Right cardiac atrium (tissue), 5 donors: ENCODE measurements at regions not wholly inside any gene's neighbourhood (a gene's known extent, or its start where the extent isn't known, plus 50 kb on each side); places are given as distances from the start of the nearest gene placed in this dataset.
"Not testable (repeated sequence)": the region's sequence is repeated elsewhere in the genome, so short reads cannot be mapped to it uniquely, and the experiment has no call there.

Source experiments
- ATAC-seq, 2 donors: fragments of 200-7000 bp; cut with Tn5 transposase; one replicate each; pipeline versions ENCODE4 v1.8.0 to v1.9.1; 2020; ENCODE audit warnings: moderate library complexity in 2 of 2, mild to moderate bottlenecking in 1 of 2
- DNase-seq, 3 donors: peaks; one replicate each; pipeline ENCODE4 v3.0.0-alpha.2; 2020
- H3K27ac ChIP-seq: one replicate; pipeline ENCODE4 v1.5.1; 2013; ENCODE audit warnings: mild to moderate bottlenecking, low read length, control low read depth, moderate library complexity
- H3K27me3 ChIP-seq: one replicate; pipeline ENCODE4 v1.6.1; 2013; ENCODE audit not compliant: control insufficient read depth, insufficient read depth
- H3K4me1 ChIP-seq: one replicate; pipeline ENCODE4 v1.6.1; 2013; ENCODE audit warnings: low read length; ENCODE audit not compliant: control insufficient read depth, insufficient read depth
- H3K4me3 ChIP-seq: one replicate; pipeline ENCODE4 v1.5.1; 2013; ENCODE audit warnings: low read length, control low read depth
- H3K9me3 ChIP-seq: one replicate; pipeline ENCODE4 v1.6.1; 2013; ENCODE audit warnings: low read length; ENCODE audit not compliant: control insufficient read depth
- WGBS: extraction: QIAGEN DNeasy Blood & Tissue Kit; methylation state at CpG from one replicate; pipeline ENCODE4 v1.1.7; 2013; 5-methylcytosine and 5-hydroxymethylcytosine counted together
- intact Hi-C, 4 donors: fragments of 100-400 bp; cut with DNase I; formaldehyde crosslinking; loops; one replicate each; pipeline versions ENCODE4 v1.11.0 to v1.14.0; 2022 to 2023
- donor health status: healthy with polysubstance abuse.
- donor health status: DM: no; HTN: yes; CAD: no.
- donor health status: DM: no; HTN: no; CAD: no.
- donor health status: DM: no; HTN: yes; CAD: no; lungs with severe emphysema.
- donor health status: DM: yes; HTN: yes; CAD: no.

DNA sequence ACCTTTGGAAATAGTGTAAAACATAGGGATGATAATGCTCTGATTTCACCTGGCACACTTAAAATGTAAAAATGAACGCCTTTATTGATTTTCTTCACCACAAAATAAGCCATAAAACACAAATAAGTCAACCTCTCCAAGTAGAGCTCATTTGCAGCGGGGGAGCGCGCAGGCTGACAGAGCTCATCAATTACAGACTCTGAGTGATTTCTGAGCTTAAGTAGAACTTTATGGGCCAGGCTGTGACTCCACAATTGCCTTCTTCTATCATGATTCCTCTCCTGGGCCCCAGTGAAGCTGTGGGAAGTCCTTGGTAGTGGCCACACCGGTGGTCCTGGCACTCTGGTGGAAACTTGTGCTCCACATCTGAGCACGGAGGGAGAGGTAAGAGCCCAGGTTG, 789.0 kb upstream of the RAB6C start:
- WGBS = 94% methylated on average over 6 of the region's 6 CpGs
- intact Hi-C loops = no loop called here
- no peak for ATAC-seq

DNA sequence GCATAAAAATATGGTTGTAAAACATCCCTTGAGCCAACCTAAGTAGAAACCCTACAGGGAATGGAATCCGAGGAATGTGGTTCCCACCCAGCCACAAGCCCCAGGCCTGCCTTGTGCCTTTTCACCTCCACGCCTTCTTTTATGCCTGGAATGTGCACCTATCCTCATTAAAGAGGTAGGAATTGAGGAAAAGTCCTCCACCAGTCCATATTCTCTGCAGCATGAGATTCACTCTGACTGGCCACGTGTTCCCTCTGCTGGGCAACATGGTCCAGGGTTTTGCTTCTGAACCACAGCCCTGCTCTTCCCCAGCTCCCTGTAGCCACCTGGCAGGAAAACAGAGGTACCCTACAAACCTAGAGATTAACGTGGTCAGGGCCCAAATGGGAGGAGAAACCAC, 787.9 kb upstream of the RAB6C start:
- no peak for ATAC-seq
- H3K27ac ChIP-seq = no peak overlapping the region
- intact Hi-C loops = no loop called here

More for the DNA sequence above, 789.0 kb upstream of the RAB6C start:
- no peaks in the 10 kb centered on the region for H3K27me3 ChIP-seq
- H3K9me3 ChIP-seq = no peaks in the 10 kb centered on the region
- H3K4me1 ChIP-seq = no peaks in the 10 kb centered on the region
- DNase-seq = no peak
- no peak overlapping the region for H3K4me3 ChIP-seq
- H3K27ac ChIP-seq = no peak overlapping the region

GRCh38 chr2:129192117-129192516, 787.3 kb upstream of the RAB6C start:
- intact Hi-C loops = no loop called here
- DNase-seq = no peak
- Histone ChIP-seq H3K9me3 (no peaks in the 10 kb centered on the region), H3K27ac (no peak overlapping the region), H3K4me3 (no peak overlapping the region), H3K27me3 (no peaks in the 10 kb centered on the region), H3K4me1 (no peaks in the 10 kb centered on the region)
- WGBS = 90% methylated on average over 5 of the region's 5 CpGs
- ATAC-seq = no peak

More for the DNA sequence above, 787.9 kb upstream of the RAB6C start:
- Histone ChIP-seq H3K4me1 (no peaks in the 10 kb centered on the region), H3K4me3 (no peak overlapping the region), H3K9me3 (no peaks in the 10 kb centered on the region), H3K27me3 (no peaks in the 10 kb centered on the region)
- WGBS = 72% methylated on average over 4 of the region's 4 CpGs
- no peak for DNase-seq

- DNase-seq = no peak
- no peaks in the 10 kb centered on the region for H3K4me1 ChIP-seq
- H3K27ac ChIP-seq = no peak overlapping the region
- H3K4me3 ChIP-seq = no peak overlapping the region
- no peaks in the 10 kb centered on the region for H3K9me3 ChIP-seq
- ATAC-seq = no peak
- intact Hi-C loops = no loop called here
- 81% methylated on average over 8 of the region's 8 CpGs for WGBS
- H3K27me3 ChIP-seq = no peaks in the 10 kb centered on the region
Measured at GRCh38 chr2:129192841-129193253, 786.6 kb upstream of the RAB6C start.

DNA sequence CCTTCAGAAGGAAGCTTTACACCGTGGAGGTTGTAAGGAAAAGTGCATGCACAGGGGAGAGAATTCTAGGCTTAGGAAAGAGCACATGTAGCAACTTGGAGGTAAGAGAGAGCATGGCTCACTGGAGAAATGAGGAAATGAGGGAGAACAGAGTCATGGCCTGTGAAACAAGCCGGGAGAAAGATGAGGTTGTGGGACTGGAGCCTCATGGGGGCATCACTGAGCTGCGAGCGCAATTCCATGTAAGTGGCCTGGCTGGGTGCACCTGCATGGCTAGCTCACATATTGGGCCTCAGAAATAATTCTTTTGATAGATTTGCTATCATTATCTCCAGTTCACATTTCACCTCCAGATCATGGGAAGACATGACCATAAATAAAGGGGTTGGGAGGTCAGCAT, 785.5 kb upstream of the RAB6C start:
- 56% methylated on average over 4 of the region's 4 CpGs for WGBS
- Histone ChIP-seq H3K27ac (no peak overlapping the region), H3K4me1 (no peaks in the 10 kb centered on the region), H3K4me3 (no peak overlapping the region), H3K27me3 (no peaks in the 10 kb centered on the region), H3K9me3 (no peaks in the 10 kb centered on the region)
- ATAC-seq (no peak), DNase-seq (no peak)
- intact Hi-C loops = no loop called here

- ATAC-seq (no peak), DNase-seq (no peak)
- 87% methylated on average over 5 of the region's 5 CpGs for WGBS
Measured at GRCh38 chr2:129199501-129199900, 780.0 kb upstream of the RAB6C start.

DNA sequence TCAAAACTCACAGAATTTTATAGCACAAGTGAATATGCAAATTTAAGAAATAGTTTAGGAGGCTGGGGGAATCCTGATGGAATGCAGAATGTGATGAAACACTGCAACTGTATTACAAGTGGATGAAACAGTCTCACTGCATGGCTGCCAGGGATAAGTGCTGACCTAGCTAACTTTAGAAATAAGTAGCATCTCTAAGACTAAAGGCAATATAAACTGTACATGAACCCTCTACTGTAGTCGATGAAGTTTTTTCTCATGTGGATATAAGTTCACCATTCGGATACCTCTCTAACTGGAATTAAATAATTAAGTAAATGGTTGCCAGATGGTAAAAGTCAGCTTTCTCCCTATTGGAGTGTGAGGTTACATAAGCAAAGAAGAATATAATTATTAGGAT, 777.8 kb upstream of the RAB6C start:
- Histone ChIP-seq H3K4me1 (no peaks in the 10 kb centered on the region), H3K27ac (no peak overlapping the region), H3K27me3 (no peaks in the 10 kb centered on the region), H3K9me3 (no peaks in the 10 kb centered on the region), H3K4me3 (no peak overlapping the region)
- ATAC-seq = no peak
- DNase-seq = no peak
- intact Hi-C loops = no loop called here
- WGBS = 63% methylated on average over 2 of the region's 2 CpGs

More at GRCh38 chr2:129199501-129199900, 780.0 kb upstream of the RAB6C start:
- Histone ChIP-seq H3K4me3 (no peak overlapping the region), H3K4me1 (no peaks in the 10 kb centered on the region), H3K27ac (no peak overlapping the region), H3K9me3 (no peaks in the 10 kb centered on the region), H3K27me3 (no peaks in the 10 kb centered on the region)
- intact Hi-C loops = no loop called here

DNA sequence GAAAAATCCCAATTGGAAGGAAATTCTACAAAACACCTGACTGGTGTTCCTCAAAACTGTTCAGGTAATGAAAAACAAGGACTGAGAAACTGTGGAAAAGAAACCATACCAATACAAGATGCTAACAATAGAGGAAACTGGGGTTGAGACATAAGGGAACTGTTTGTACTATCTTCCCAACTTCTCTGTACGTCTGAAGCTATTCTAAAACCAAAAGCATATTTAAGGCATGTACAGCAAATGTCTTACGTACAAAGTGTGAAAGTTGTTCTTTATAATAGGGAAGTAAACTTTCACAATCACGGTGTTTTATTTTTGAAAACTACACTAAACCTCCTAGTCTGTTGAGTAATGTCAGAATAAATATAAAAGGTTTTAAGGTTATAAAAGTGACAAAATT, 776.1 kb upstream of the RAB6C start:
- no peaks in the 10 kb centered on the region for H3K9me3 ChIP-seq
- ATAC-seq (no peak), DNase-seq (no peak)
- H3K27me3 ChIP-seq = no peaks in the 10 kb centered on the region
- intact Hi-C loops = no loop called here
- 60% methylated on average over 3 of the region's 3 CpGs for WGBS
- H3K27ac ChIP-seq = no peak overlapping the region
- H3K4me3 ChIP-seq = no peak overlapping the region
- H3K4me1 ChIP-seq = no peaks in the 10 kb centered on the region

DNA sequence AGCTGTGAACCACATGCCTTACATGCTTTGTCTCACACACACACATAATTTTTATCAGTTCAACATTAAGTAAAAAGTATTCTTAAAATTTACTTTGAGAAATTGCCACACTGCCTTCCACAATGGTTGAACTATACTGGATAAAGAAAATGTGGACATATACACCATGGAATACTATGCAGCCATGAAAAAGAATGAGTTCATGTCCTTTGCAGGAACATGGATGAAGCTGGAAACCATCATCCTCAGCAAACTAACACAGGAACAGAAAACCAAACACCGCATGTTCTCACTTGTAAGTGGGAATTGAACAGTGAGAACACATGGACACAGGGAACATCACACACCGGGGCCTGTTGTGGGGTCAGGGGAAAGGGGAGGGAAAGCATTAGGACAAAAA, 774.9 kb upstream of the RAB6C start:
- H3K4me3 ChIP-seq, H3K9me3 ChIP-seq, H3K27me3 ChIP-seq, DNase-seq, H3K4me1 ChIP-seq, H3K27ac ChIP-seq, intact Hi-C loops, ATAC-seq: not testable (repeated sequence)
- WGBS = 97% methylated on average over 2 of the region's 2 CpGs

GRCh38 chr2:129205176-129205575, 774.3 kb upstream of the RAB6C start:
- Histone ChIP-seq H3K4me3 (no peak overlapping the region), H3K27me3 (no peaks in the 10 kb centered on the region), H3K27ac (no peak overlapping the region), H3K4me1 (no peaks in the 10 kb centered on the region), H3K9me3 (no peaks in the 10 kb centered on the region)
- intact Hi-C loops = no loop called here
- DNase-seq (no peak), ATAC-seq (no peak)
- WGBS = 41% methylated on average over 1 of the region's 1 CpG

DNA sequence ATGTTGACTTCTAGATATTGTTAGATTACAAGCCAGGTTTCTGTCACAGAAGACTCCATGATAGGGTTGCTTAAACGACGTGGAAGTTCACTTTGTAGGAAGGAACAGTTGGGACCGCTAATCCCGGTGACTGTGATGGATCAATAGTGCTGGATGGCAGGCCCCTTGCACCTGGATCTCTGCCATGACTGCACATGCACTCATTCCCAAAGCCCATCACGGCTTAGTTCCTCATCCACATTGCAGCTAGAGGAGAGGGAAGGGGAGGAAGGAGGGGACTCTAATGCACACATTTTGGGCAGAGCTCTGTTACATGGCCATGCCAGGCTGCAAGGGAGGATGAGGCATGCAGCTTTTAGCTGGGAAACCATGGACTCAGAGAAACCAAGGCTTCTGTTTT, 773.7 kb upstream of the RAB6C start:
- 66% methylated on average over 5 of the region's 5 CpGs for WGBS

DNA sequence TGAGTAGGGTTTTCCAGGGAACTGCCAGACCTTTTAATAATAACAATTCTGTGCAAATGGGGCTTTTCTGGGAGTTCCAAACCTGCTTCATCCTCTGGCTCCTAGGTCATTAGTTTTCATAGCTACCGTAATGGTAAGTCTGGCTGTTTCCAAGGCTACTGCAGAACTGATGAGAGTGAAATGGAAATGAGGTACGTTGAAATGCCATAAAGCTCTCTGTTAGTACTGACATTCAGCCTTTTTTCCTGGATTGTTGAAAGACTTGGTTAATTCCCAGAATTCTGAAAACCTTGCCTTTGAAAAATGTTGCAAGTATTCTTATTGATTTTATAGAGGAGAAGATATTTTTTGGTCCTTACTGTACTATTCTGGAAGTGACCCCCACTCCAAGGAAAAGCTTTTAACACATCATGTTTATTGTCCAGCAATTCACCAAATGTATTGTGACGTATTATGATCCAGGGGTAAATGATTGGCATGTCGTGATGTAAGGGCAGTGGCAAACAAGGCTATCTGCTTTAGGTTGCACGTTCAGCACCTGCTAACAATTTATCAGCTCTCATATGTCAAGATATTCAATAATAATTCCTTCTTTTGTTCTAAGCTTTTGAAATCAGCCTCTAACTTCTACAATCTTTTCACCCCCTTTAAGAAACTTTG, 767.0 kb upstream of the RAB6C start:
- Histone ChIP-seq H3K27me3 (no peaks in the 10 kb centered on the region), H3K4me1 (no peaks in the 10 kb centered on the region), H3K4me3 (no peak overlapping the region), H3K27ac (no peak overlapping the region), H3K9me3 (no peaks in the 10 kb centered on the region)
- WGBS = 81% methylated on average over 5 of the region's 5 CpGs
- intact Hi-C loops = no loop called here
- ATAC-seq (no peak), DNase-seq (no peak)

More for the DNA sequence above, 773.7 kb upstream of the RAB6C start:
- no peak for ATAC-seq
- Histone ChIP-seq H3K4me3 (no peak overlapping the region), H3K27ac (no peak overlapping the region), H3K4me1 (no peaks in the 10 kb centered on the region), H3K9me3 (no peaks in the 10 kb centered on the region), H3K27me3 (no peaks in the 10 kb centered on the region)
- intact Hi-C loops = no loop called here
- DNase-seq = no peak
